ENCODE measurements at regions not wholly inside any gene's neighbourhood (a gene's known extent, or its start where the extent isn't known, plus 50 kb on each side); places are given as distances from the start of the nearest gene placed in this dataset.
"Not testable (repeated sequence)": the region's sequence is repeated elsewhere in the genome, so short reads cannot be mapped to it uniquely, and the experiment has no call there.

- no peak for DNase-seq
These were observed 627.2 kb upstream of the SLITRK6 start for GRCh38 chr13:86426437-86426836.

GRCh38 chr13:86429756-86430155 lies 630.5 kb upstream of the SLITRK6 start:
- DNase-seq: no peak

GRCh38 chr13:86438034-86438433 lies 638.8 kb upstream of the SLITRK6 start:
- DNase-seq: peak; percentile 23

GRCh38 chr13:86445206-86445605 lies 646.0 kb upstream of the SLITRK6 start:
- no peak for DNase-seq

GRCh38 chr13:86445672-86446071 lies 646.5 kb upstream of the SLITRK6 start:
- DNase-seq: no peak

- no peak for DNase-seq
These were observed 647.1 kb upstream of the SLITRK6 start for GRCh38 chr13:86446311-86446710.

GRCh38 chr13:86447479-86447878 lies 648.3 kb upstream of the SLITRK6 start:
- no peak for DNase-seq

GRCh38 chr13:86462011-86462410 lies 662.8 kb upstream of the SLITRK6 start:
- no peak for DNase-seq

- DNase-seq: peak; percentile 2
These were observed 665.0 kb upstream of the SLITRK6 start for GRCh38 chr13:86464193-86464592.

GRCh38 chr13:86474971-86475370 lies 675.8 kb upstream of the SLITRK6 start:
- no peak for DNase-seq

- DNase-seq: no peak
These were observed 677.4 kb upstream of the SLITRK6 start for GRCh38 chr13:86476656-86477055.

- DNase-seq: no peak
These were observed 687.4 kb upstream of the SLITRK6 start for GRCh38 chr13:86486582-86486981.

- no peak for DNase-seq
These were observed 691.9 kb upstream of the SLITRK6 start for GRCh38 chr13:86491121-86491520.

GRCh38 chr13:86501931-86502330 lies 702.7 kb upstream of the SLITRK6 start:
- DNase-seq: not testable (repeated sequence)

- DNase-seq: no peak
These were observed 711.6 kb upstream of the SLITRK6 start for GRCh38 chr13:86510792-86511191.

- no peak for DNase-seq
These were observed 742.2 kb upstream of the SLITRK6 start for GRCh38 chr13:86541461-86541860.

- no peak for DNase-seq
These were observed 754.8 kb upstream of the SLITRK6 start for GRCh38 chr13:86554066-86554465.

GRCh38 chr13:86559901-86560300 lies 760.7 kb upstream of the SLITRK6 start:
- DNase-seq: peak; percentile 35

GRCh38 chr13:86562866-86563265 lies 763.6 kb upstream of the SLITRK6 start:
- DNase-seq: no peak

- no peak for DNase-seq
These were observed 764.1 kb upstream of the SLITRK6 start for GRCh38 chr13:86563308-86563707.

GRCh38 chr13:86567119-86567518 lies 767.9 kb upstream of the SLITRK6 start:
- no peak for DNase-seq

- no peak for DNase-seq
These were observed 769.9 kb upstream of the SLITRK6 start for GRCh38 chr13:86569119-86569518.

GRCh38 chr13:86569974-86570373 lies 770.8 kb upstream of the SLITRK6 start:
- DNase-seq: no peak

- no peak for DNase-seq
These were observed 772.9 kb upstream of the SLITRK6 start for GRCh38 chr13:86572115-86572514.

- peak; percentile 7 for DNase-seq
These were observed 780.4 kb upstream of the SLITRK6 start for GRCh38 chr13:86579662-86580061.

- DNase-seq: no peak
These were observed 782.5 kb upstream of the SLITRK6 start for GRCh38 chr13:86581706-86582105.

All from NCI-H1105 treated with DMSO at 0.1 percent for 48 hours (cell line).